ENCODE measurements at regions not wholly inside any gene's neighbourhood (a gene's known extent, or its start where the extent isn't known, plus 50 kb on each side); places are given as distances from the start of the nearest gene placed in this dataset.

DNA sequence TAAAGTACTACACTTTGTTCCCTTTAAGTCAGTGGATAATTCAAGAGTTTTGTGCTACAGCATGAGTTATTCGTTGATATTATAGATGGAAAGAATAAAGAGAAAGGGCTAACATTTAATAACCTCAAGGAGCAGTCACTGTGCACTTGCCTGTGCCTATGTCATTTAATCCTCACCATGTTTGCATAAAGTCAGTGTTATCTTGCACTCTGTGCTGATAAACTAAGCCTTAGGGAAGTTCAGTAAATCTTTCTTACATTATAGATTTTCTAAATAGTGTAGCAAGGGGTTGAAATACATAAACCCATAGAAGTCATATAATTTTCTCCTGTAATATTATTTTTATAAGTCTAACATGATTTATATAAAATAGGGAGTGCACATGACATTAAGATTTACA is 103.1 kb downstream of the TMEM26 start:
- Histone ChIP-seq H3K4me2 (ENCODE audit: insufficient read depth, low read length) (no peak overlapping the region), H2AFZ (ENCODE audit: low read length) (no peak overlapping the region), H3K4me3 (ENCODE audit: insufficient read depth, low read length) (no peak overlapping the region), H3K27me3 (ENCODE audit: insufficient read depth, low read length) (no peaks in the 10 kb centered on the region), H3K9me3 (ENCODE audit: low read depth, low read length) (no peaks in the 10 kb centered on the region), H3K79me2 (ENCODE audit: insufficient read depth, low read length) (no peaks in the 10 kb centered on the region), H4K20me1 (ENCODE audit: insufficient read depth, low read length) (no peaks in the 10 kb centered on the region), H3K36me3 (ENCODE audit: insufficient read depth, low read length) (no peaks in the 10 kb centered on the region), H3K27ac (ENCODE audit: low read depth, low read length) (no peak overlapping the region), H3K4me1 (ENCODE audit: insufficient read depth, low read length) (no peaks in the 10 kb centered on the region)
- DNase-seq (ENCODE audit: insufficient read length, low spot score, missing footprints): no peak
- TF ChIP-seq, protein P1, sequence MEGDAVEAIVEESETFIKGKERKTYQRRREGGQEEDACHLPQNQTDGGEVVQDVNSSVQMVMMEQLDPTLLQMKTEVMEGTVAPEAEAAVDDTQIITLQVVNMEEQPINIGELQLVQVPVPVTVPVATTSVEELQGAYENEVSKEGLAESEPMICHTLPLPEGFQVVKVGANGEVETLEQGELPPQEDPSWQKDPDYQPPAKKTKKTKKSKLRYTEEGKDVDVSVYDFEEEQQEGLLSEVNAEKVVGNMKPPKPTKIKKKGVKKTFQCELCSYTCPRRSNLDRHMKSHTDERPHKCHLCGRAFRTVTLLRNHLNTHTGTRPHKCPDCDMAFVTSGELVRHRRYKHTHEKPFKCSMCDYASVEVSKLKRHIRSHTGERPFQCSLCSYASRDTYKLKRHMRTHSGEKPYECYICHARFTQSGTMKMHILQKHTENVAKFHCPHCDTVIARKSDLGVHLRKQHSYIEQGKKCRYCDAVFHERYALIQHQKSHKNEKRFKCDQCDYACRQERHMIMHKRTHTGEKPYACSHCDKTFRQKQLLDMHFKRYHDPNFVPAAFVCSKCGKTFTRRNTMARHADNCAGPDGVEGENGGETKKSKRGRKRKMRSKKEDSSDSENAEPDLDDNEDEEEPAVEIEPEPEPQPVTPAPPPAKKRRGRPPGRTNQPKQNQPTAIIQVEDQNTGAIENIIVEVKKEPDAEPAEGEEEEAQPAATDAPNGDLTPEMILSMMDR (IDR thresholded peaks at IDR 0.05; ENCODE audit: extremely low read depth, low read depth, low read length): no peak

DNA sequence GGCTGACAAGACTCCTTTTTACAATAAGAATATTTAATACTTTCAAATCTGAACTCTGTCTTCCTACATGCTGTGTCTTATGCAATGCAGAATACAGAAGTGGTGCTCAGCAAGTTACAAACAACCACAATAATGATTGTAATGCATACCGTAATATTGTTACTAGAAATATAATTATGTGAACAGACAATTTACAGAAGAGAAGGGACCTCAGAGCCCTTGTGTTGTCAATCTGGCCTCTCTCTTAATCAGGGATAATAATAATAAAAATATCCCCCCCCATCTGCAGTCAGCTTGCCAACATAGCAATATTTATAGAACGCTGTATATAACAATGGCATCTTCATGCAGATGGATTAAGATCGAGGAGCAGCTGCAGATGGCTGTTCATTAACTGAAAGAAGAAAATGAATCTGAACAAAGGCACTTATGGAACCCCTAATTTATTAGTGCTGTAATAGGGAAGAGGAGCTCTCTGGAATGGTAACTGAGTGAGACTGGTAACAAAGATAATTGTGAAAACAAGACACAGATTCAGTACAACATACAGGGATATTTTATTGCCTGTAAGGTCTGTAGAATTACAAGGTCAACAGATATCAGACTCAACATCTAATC is 106.3 kb downstream of the TMEM26 start:
- no peaks in the 10 kb centered on the region for H4K20me1 ChIP-seq (ENCODE audit: insufficient read depth, low read length)
- H3K4me3 ChIP-seq (ENCODE audit: insufficient read depth, low read length): no peak overlapping the region
- no peaks in the 10 kb centered on the region for H3K79me2 ChIP-seq (ENCODE audit: insufficient read depth, low read length)
- no peaks in the 10 kb centered on the region for H3K36me3 ChIP-seq (ENCODE audit: insufficient read depth, low read length)
- TF ChIP-seq, protein P1 (IDR thresholded peaks at IDR 0.05; ENCODE audit: extremely low read depth, low read depth, low read length): no peak
- no peak overlapping the region for H3K4me2 ChIP-seq (ENCODE audit: insufficient read depth, low read length)
- no peaks in the 10 kb centered on the region for H3K9me3 ChIP-seq (ENCODE audit: low read depth, low read length)
- no peak overlapping the region for H2AFZ ChIP-seq (ENCODE audit: low read length)
- DNase-seq (ENCODE audit: insufficient read length, low spot score, missing footprints): no peak
- H3K27ac ChIP-seq (ENCODE audit: low read depth, low read length): no peak overlapping the region
- no peaks in the 10 kb centered on the region for H3K27me3 ChIP-seq (ENCODE audit: insufficient read depth, low read length)
- H3K4me1 ChIP-seq (ENCODE audit: insufficient read depth, low read length): no peaks in the 10 kb centered on the region

DNA sequence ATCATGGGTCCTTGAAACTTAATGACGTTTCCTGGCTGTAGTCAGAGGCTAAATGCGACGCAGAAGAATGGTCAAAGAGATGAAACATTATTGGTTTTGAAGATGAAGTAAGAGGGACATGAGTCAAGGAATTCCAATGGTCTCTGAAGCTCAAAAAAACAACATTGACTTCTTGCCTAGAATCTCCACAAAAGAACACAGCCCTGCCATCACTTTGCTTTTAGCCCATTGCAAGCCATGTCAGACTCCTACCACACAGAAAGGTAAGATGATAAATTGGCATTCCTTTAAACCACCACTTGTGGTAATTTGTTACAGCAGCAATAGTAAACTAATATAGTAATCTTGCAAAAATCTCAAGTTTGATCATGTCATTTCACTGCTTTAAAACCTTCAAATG is 109.4 kb downstream of the TMEM26 start:
- H4K20me1 ChIP-seq (ENCODE audit: insufficient read depth, low read length): no peaks in the 10 kb centered on the region

DNA sequence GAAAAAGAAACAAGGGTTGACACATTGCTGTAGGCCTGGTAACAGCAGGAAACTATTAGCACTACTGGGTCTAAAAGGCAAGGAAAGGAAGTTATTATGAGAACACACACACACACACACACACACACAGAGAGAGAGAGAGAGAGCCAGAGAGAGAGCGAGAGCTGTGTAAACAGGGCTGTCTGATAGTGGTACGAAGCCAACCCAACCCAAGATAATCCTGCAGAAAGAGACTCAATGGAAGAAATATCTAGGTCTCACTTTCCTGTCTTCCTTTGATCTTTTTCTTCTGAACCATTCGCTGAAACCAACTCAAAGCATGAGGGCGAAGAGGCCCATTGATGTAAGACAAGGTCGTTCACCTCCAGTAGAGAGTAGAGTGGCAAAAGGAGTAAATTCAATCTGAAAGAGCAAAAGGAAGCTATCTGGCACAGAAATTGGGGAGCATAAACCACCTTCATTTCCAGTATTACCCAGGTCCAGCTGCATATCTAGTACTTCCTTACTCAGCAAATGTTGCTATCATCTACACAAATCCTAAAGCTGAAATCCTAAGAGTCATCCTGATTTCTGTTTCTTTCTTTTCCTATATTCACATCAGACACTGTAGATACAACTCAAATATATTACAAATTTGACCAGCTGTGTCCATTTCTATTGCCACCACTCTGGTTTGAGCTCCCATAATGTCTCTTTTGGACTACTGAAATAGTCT is 110.2 kb downstream of the TMEM26 start:
- H3K4me2 ChIP-seq (ENCODE audit: insufficient read depth, low read length): no peak overlapping the region
- H3K27me3 ChIP-seq (ENCODE audit: insufficient read depth, low read length): no peaks in the 10 kb centered on the region
- no peaks in the 10 kb centered on the region for H4K20me1 ChIP-seq (ENCODE audit: insufficient read depth, low read length)
- H3K27ac ChIP-seq (ENCODE audit: low read depth, low read length): no peak overlapping the region
- H3K36me3 ChIP-seq (ENCODE audit: insufficient read depth, low read length): no peaks in the 10 kb centered on the region
- no peaks in the 10 kb centered on the region for H3K9me3 ChIP-seq (ENCODE audit: low read depth, low read length)
- no peak overlapping the region for H2AFZ ChIP-seq (ENCODE audit: low read length)
- no peaks in the 10 kb centered on the region for H3K4me1 ChIP-seq (ENCODE audit: insufficient read depth, low read length)
- DNase-seq (ENCODE audit: insufficient read length, low spot score, missing footprints): no peak
- H3K79me2 ChIP-seq (ENCODE audit: insufficient read depth, low read length): no peaks in the 10 kb centered on the region
- no peak overlapping the region for H3K4me3 ChIP-seq (ENCODE audit: insufficient read depth, low read length)
- TF ChIP-seq, protein P1 (IDR thresholded peaks at IDR 0.05; ENCODE audit: extremely low read depth, low read depth, low read length): no peak

More for the DNA sequence above, 109.4 kb downstream of the TMEM26 start:
- no peak overlapping the region for H3K27ac ChIP-seq (ENCODE audit: low read depth, low read length)
- no peaks in the 10 kb centered on the region for H3K79me2 ChIP-seq (ENCODE audit: insufficient read depth, low read length)
- no peak for DNase-seq (ENCODE audit: insufficient read length, low spot score, missing footprints)
- H3K4me2 ChIP-seq (ENCODE audit: insufficient read depth, low read length): no peak overlapping the region
- H3K9me3 ChIP-seq (ENCODE audit: low read depth, low read length): no peaks in the 10 kb centered on the region
- H3K36me3 ChIP-seq (ENCODE audit: insufficient read depth, low read length): no peaks in the 10 kb centered on the region
- no peaks in the 10 kb centered on the region for H3K4me1 ChIP-seq (ENCODE audit: insufficient read depth, low read length)
- TF ChIP-seq, protein P1 (IDR thresholded peaks at IDR 0.05; ENCODE audit: extremely low read depth, low read depth, low read length): no peak
- H2AFZ ChIP-seq (ENCODE audit: low read length): no peak overlapping the region
- no peaks in the 10 kb centered on the region for H3K27me3 ChIP-seq (ENCODE audit: insufficient read depth, low read length)
- no peak overlapping the region for H3K4me3 ChIP-seq (ENCODE audit: insufficient read depth, low read length)

All from osteoblast (primary cell).